ENCODE measurements at regions not wholly inside any gene's neighbourhood (a gene's known extent, or its start where the extent isn't known, plus 50 kb on each side); places are given as distances from the start of the nearest gene placed in this dataset.
A peak's percentile ranks its signal among the peaks of the same experiment; 100 is the strongest.

- POLR2A ChIA-PET (ENCODE audit: partially characterized antibody), result no interaction called here
- CTCF ChIA-PET (ENCODE audit: partially characterized antibody), result interaction anchor here (0.8 to 2.1 kb wide), 8 partner anchors 15 to 544 kb away, joined by 3 to 20 read pairs (median 3); no protein-coding TSS in a partner anchor
- Histone ChIP-seq H2BK5ac (ENCODE audit: low read depth, low read length) (no peak overlapping the region), H3K4ac (replicated peaks; ENCODE audit: insufficient read length, low read depth, low read length) (no peak overlapping the region), H3K18ac (ENCODE audit: extremely low read depth, low read length) (no peak overlapping the region), H3K56ac (replicated peaks; ENCODE audit: insufficient read length, low read depth, low read length) (no peak overlapping the region), H3K79me2 (ENCODE audit: control insufficient read depth in 1 of 2, insufficient read depth in 2 of 2, low read length in 2 of 2) (no peaks in the 10 kb centered on the region), H3K9ac (replicated peaks in 1 of 4; ENCODE audit: extremely low read depth in 1 of 4, low read depth in 3 of 4, low read length in 3 of 4) (no peak overlapping the region), H3K14ac (ENCODE audit: insufficient read length) (no peak overlapping the region), H3K27ac (ENCODE audit: low read depth, low read length) (no peak overlapping the region), H2AK5ac (ENCODE audit: low read depth, low read length) (no peak overlapping the region), H2BK15ac (ENCODE audit: low read length) (no peak overlapping the region), H2AFZ (ENCODE audit: low read length) (peak overlapping the region; percentile 96), H4K5ac (ENCODE audit: insufficient read length, low read depth, low read length) (no peak overlapping the region), H3K4me3 (ENCODE audit: extremely low read depth in 1 of 4, insufficient read depth in 2 of 4, low read depth in 3 of 4, low read length in 4 of 4) (no peak overlapping the region), H2BK12ac (ENCODE audit: low read depth, low read length) (no peak overlapping the region), H2BK20ac (ENCODE audit: low read length) (no peak overlapping the region), H3K36me3 (ENCODE audit: control insufficient read depth in 2 of 4, insufficient read depth in 4 of 4, low read length in 3 of 4) (no peaks in the 10 kb centered on the region), H3K23me2 (ENCODE audit: low read depth, low read length) (no peaks in the 10 kb centered on the region), H4K91ac (replicated peaks; ENCODE audit: insufficient read length, low read length) (no peak overlapping the region), H3K9me3 (ENCODE audit: insufficient read depth in 2 of 2, low read depth in 1 of 2, low read length in 1 of 2) (no peaks in the 10 kb centered on the region), H3K27me3 (replicated peaks in 1 of 4; ENCODE audit: control insufficient read depth in 3 of 4, extremely low read depth in 1 of 4, insufficient read depth in 3 of 4, low read length in 3 of 4) (no peaks in the 10 kb centered on the region), H2BK120ac (replicated peaks; ENCODE audit: low read depth, low read length) (no peak overlapping the region), H3K79me1 (ENCODE audit: low read depth, low read length) (no peaks in the 10 kb centered on the region), H4K8ac (ENCODE audit: extremely low read depth, insufficient read depth, low read length) (no peak overlapping the region), H3K4me2 (ENCODE audit: insufficient read depth in 1 of 2, low read depth in 2 of 2, low read length in 2 of 2) (no peak overlapping the region), H3K4me1 (replicated peaks in 1 of 4; ENCODE audit: control insufficient read depth in 3 of 4, insufficient read depth in 4 of 4, low read length in 3 of 4) (peaks cover 0 to 11% (median 5%) of the 10 kb centered on the region in 4 experiments; a peak in 4 of 7 replicates), H4K20me1 (replicated peaks in 1 of 2; ENCODE audit: control insufficient read depth in 1 of 2, insufficient read depth in 2 of 2, low read length in 2 of 2) (no peaks in the 10 kb centered on the region), H3K23ac (ENCODE audit: insufficient read length) (no peak overlapping the region)
- WGBS, 2 experiments (ENCODE audit: extremely low coverage in 1 of 2, insufficient coverage in 1 of 2, insufficient read length in 1 of 2, insufficient replicate concordance in 2 of 2, low coverage in 1 of 2, low lambda C conversion rate in 2 of 2, missing lambda C conversion rate in 1 of 2), result 86% methylated on average over 13 of the region's 13 CpGs; no CpG with 5 or more reads in 1 of the 2 experiments
- no peak for DNase-seq (ENCODE audit: low read depth in 1 of 2, low spot score in 2 of 2)
- FAIRE-seq, result no peak
- no peak for TF ChIP-seq CBX8 (IDR thresholded peaks at IDR 0.05; ENCODE audit: borderline replicate concordance, low read depth, low read length)
- TF ChIP-seq KDM4A (IDR thresholded peaks at IDR 0.05; ENCODE audit: low read depth, low read length, severe bottlenecking), result no peak
- TF ChIP-seq BCL11A (IDR thresholded peaks at IDR 0.05; ENCODE audit: low read depth in 2 of 2, low read length in 2 of 2), result no peak
- no peak for TF ChIP-seq JUND (IDR thresholded peaks at IDR 0.05; ENCODE audit: low read length)
- TF ChIP-seq KDM1A (IDR thresholded peaks at IDR 0.05; ENCODE audit: borderline replicate concordance, low read length), result no peak
- TF ChIP-seq RXRA (IDR thresholded peaks at IDR 0.05; ENCODE audit: insufficient read depth, low read depth, low read length), result no peak
These were observed 200.5 kb upstream of the KIAA1217 start for GRCh38 chr10:24008164-24009091.
